DOHH2 (cell line): ENCODE measurements at regions not wholly inside any gene's neighbourhood (a gene's known extent, or its start where the extent isn't known, plus 50 kb on each side); places are given as distances from the start of the nearest gene placed in this dataset.
"Not testable (repeated sequence)": the region's sequence is repeated elsewhere in the genome, so short reads cannot be mapped to it uniquely, and the experiment has no call there.

Experiments
- H3F3A ChIP-seq: fragments of 200-600 bp; sonication (generic), shearing (Covaris generic); 2 replicates; pipeline ENCODE4 v1.6.0; 2016; ENCODE audit warnings: antibody characterized with exemption, mild to moderate bottlenecking; ENCODE audit not compliant: control insufficient read depth, insufficient read depth
- H3K27ac ChIP-seq: fragments of 200-600 bp; sonication (generic); 2 replicates; pipeline ENCODE4 v1.5.1; 2014; ENCODE audit warnings: low read depth, mild to moderate bottlenecking, low read length, moderate library complexity
- H3K27me3 ChIP-seq: fragments of 200-600 bp; sonication (generic); 2 replicates; pipeline ENCODE4 v1.6.1; 2014; ENCODE audit warnings: mild to moderate bottlenecking, low read length, mixed read lengths; ENCODE audit not compliant: control insufficient read depth
- H3K36me3 ChIP-seq: fragments of 200-600 bp; sonication (generic); 2 replicates; pipeline ENCODE4 v1.6.1; 2014; ENCODE audit warnings: mild to moderate bottlenecking, low read length, moderate library complexity, mixed read lengths; ENCODE audit not compliant: control insufficient read depth
- H3K4me1 ChIP-seq: fragments of 200-600 bp; sonication (generic); 2 replicates; pipeline ENCODE4 v1.6.1; 2014; ENCODE audit warnings: mild to moderate bottlenecking, low read length, mixed read lengths; ENCODE audit not compliant: control insufficient read depth
- H3K4me2 ChIP-seq: fragments of 200-600 bp; sonication (generic); 2 replicates; pipeline ENCODE4 v1.6.0; 2014; ENCODE audit warnings: mild to moderate bottlenecking, low read length, moderate library complexity
- H3K4me3 ChIP-seq: fragments of 200-600 bp; sonication (generic); 2 replicates; pipeline ENCODE4 v1.5.1; 2014; ENCODE audit warnings: mild to moderate bottlenecking, low read length, mixed read lengths
- H3K79me2 ChIP-seq: fragments of 200-600 bp; sonication (generic); 2 replicates; pipeline ENCODE4 v1.6.1; 2014; ENCODE audit warnings: mild to moderate bottlenecking, low read length, mixed read lengths; ENCODE audit not compliant: control insufficient read depth
- H3K9me2 ChIP-seq: fragments of 200-600 bp; sonication (generic); replicated peaks from 2 replicates; pipeline ENCODE4 v1.6.1; 2014; ENCODE audit warnings: mild to moderate bottlenecking, low read length, mixed read lengths; ENCODE audit not compliant: control insufficient read depth
- H3K9me3 ChIP-seq: fragments of 200-600 bp; sonication (generic); 2 replicates; pipeline ENCODE4 v1.6.1; 2014; ENCODE audit warnings: antibody characterized with exemption, low read length, mixed read lengths; ENCODE audit not compliant: control insufficient read depth, insufficient read depth
- H4K20me1 ChIP-seq: fragments of 200-600 bp; sonication (generic); 2 replicates; pipeline ENCODE4 v1.6.0; 2014; ENCODE audit warnings: low read depth, mild to moderate bottlenecking, antibody characterized with exemption, low read length, moderate library complexity; ENCODE audit not compliant: control insufficient read depth, insufficient read depth
- CTCF ChIP-seq: fragments of 200-600 bp; sonication (generic); IDR thresholded peaks from one replicate; pipeline ENCODE4 v1.5.1; 2014; ENCODE audit warnings: antibody characterized with exemption, mild to moderate bottlenecking, low read depth, low read length; ENCODE audit not compliant: poor library complexity, severe bottlenecking
- EZH2phosphoT487 ChIP-seq: fragments of 200-600 bp; sonication (generic); IDR thresholded peaks from 2 replicates; pipeline ENCODE4 v1.6.1; 2017; ENCODE audit warnings: borderline replicate concordance, mild to moderate bottlenecking, antibody characterized with exemption, low read length, moderate library complexity, mixed read lengths

- no peaks in the 10 kb centered on the region for H3K27me3 ChIP-seq
- no peaks in the 10 kb centered on the region for H3F3A ChIP-seq
- H4K20me1 ChIP-seq = no peaks in the 10 kb centered on the region
- H3K36me3 ChIP-seq = no peaks in the 10 kb centered on the region
- no peak overlapping the region for H3K27ac ChIP-seq
- H3K9me2 ChIP-seq = no peaks in the 10 kb centered on the region
- H3K4me1 ChIP-seq = no peaks in the 10 kb centered on the region
- no peak overlapping the region for H3K4me2 ChIP-seq
- no peaks in the 10 kb centered on the region for H3K9me3 ChIP-seq
- no peaks in the 10 kb centered on the region for H3K79me2 ChIP-seq
- TF ChIP-seq EZH2phosphoT487 = no peak
- TF ChIP-seq CTCF = no peak
- H3K4me3 ChIP-seq = no peak overlapping the region
Observed at GRCh38 chr1:55773211-55773940, 558.2 kb upstream of the USP24 start.

- H3K4me2 ChIP-seq = no peak overlapping the region
Observed at GRCh38 chr1:55768327-55768952, 553.3 kb upstream of the USP24 start.

GRCh38 chr1:55767171-55767570 lies 552.0 kb upstream of the USP24 start:
- Histone ChIP-seq H3K4me1 (no peaks in the 10 kb centered on the region), H4K20me1 (no peaks in the 10 kb centered on the region), H3K27me3 (no peaks in the 10 kb centered on the region), H3K9me2 (no peaks in the 10 kb centered on the region), H3K4me3 (no peak overlapping the region), H3F3A (no peaks in the 10 kb centered on the region), H3K9me3 (no peaks in the 10 kb centered on the region), H3K4me2 (no peak overlapping the region), H3K36me3 (no peaks in the 10 kb centered on the region), H3K27ac (no peak overlapping the region), H3K79me2 (no peaks in the 10 kb centered on the region)
- no peak for TF ChIP-seq EZH2phosphoT487
- TF ChIP-seq CTCF = no peak

More at GRCh38 chr1:55768327-55768952, 553.3 kb upstream of the USP24 start:
- no peaks in the 10 kb centered on the region for H3F3A ChIP-seq
- H3K9me2 ChIP-seq = no peaks in the 10 kb centered on the region
- no peaks in the 10 kb centered on the region for H3K9me3 ChIP-seq
- H4K20me1 ChIP-seq = no peaks in the 10 kb centered on the region
- no peaks in the 10 kb centered on the region for H3K27me3 ChIP-seq
- no peaks in the 10 kb centered on the region for H3K4me1 ChIP-seq
- no peak overlapping the region for H3K4me3 ChIP-seq
- H3K36me3 ChIP-seq = no peaks in the 10 kb centered on the region
- H3K79me2 ChIP-seq = no peaks in the 10 kb centered on the region
- TF ChIP-seq EZH2phosphoT487 (no peak), CTCF (no peak)
- no peak overlapping the region for H3K27ac ChIP-seq

GRCh38 chr1:55765505-55765904 lies 550.3 kb upstream of the USP24 start:
- not testable (repeated sequence) for H3K36me3 ChIP-seq, H3K4me1 ChIP-seq, H4K20me1 ChIP-seq

More at GRCh38 chr1:55765505-55765904, 550.3 kb upstream of the USP24 start:
- not testable (repeated sequence) for H3K9me3 ChIP-seq, H3F3A ChIP-seq, H3K4me3 ChIP-seq, H3K27ac ChIP-seq, H3K79me2 ChIP-seq, H3K9me2 ChIP-seq, H3K27me3 ChIP-seq, H3K4me2 ChIP-seq
